GM04504 (cell line): ENCODE measurements at regions not wholly inside any gene's neighbourhood (a gene's known extent, or its start where the extent isn't known, plus 50 kb on each side); places are given as distances from the start of the nearest gene placed in this dataset.

ENCODE experiments used
- DNase-seq: peaks from one replicate; pipeline ENCODE4 v3.0.0-alpha.2; 2012; ENCODE audit warnings: low read depth

- DNase-seq, result no peak
Measured at GRCh38 chr17:72031219-72031884, 89.5 kb upstream of the SOX9 start.

- no peak for DNase-seq
Measured at GRCh38 chr17:72033334-72033733, 87.5 kb upstream of the SOX9 start.

DNA sequence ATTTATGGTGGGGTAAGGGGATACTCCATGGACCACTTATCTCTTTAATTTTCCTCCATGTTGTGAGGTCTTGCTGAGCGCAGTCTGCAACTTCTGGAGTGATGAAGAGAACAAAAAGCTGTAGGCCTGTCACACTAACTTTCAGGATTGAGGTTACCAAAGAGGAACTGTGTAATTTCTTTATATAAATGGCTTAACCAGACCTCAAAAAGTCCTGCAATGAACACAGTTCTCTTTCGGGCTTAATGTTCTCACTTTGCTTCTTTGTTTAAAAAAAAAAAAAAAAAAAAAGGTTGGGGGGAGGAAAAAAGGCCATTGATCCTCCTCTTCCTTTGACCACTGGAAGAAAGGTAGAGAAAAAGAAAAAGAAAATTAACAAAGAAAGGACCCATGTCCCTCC lies 86.8 kb upstream of the SOX9 start:
- no peak for DNase-seq

DNA sequence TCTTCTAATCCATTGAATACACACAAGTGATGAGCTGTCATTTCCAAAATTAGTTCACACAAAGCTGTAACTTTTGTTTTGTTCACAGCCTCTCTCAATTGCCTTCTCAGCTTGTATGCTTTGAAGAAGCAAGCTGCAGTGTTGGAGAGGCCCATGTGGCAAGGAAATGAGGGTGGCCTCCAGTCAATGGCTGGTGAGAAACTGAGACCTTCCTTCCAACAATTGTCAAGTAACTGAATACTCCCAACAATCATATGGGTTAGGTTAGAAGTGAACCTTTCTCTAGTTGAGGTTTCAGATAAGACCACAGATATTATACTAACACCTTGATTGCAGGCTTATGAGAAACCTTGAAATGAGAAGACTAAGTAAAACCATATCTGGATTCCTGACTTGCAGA lies 82.4 kb upstream of the SOX9 start:
- no peak for DNase-seq

- DNase-seq, result no peak
Measured at GRCh38 chr17:72039490-72039889, 81.3 kb upstream of the SOX9 start.

GRCh38 chr17:72046178-72046577 lies 74.6 kb upstream of the SOX9 start:
- no peak for DNase-seq

GRCh38 chr17:72046643-72047612 lies 73.9 kb upstream of the SOX9 start:
- no peak for DNase-seq

DNA sequence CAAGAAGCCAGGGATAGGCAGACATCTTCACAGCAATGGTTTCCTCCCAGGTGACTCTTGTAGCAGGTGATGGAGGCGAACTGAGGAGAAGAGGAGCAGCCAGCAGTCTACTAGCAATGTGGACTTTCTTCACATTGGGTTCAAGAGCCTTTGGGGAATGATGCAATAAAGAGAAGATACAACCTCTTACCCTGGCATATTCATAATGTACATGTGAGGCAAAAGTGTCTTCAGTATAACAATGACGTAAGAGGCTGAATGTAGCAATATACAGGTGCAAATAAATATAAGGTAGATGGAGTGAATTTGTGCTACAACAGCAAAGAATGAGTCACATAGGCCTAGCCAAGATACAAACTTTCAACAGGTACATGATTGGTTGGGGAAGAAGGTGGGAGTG lies 70.9 kb upstream of the SOX9 start:
- no peak for DNase-seq

DNA sequence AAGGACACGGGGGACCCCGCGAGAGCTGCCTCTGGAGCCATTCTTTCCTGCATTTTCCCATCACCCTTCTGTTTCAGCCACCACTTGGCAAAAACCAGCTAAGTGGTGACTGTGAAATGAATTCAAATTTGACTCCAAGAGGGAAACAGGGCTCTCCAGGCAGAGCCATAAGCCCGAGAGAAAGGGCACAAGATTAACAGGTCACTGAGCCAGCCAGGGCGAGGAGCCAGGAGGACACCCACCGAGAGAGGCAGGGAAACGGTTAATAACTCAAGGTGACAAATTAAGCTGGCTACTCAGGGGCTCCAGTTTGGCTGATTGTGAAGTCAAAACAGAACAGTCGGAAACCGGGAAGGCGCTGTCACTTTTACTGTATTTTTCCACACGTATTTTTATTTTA lies 67.8 kb upstream of the SOX9 start:
- no peak for DNase-seq

- DNase-seq, result no peak
Measured at GRCh38 chr17:72053449-72053848, 67.4 kb upstream of the SOX9 start.

- DNase-seq, result no peak
Measured at GRCh38 chr17:72056155-72056554, 64.7 kb upstream of the SOX9 start.

GRCh38 chr17:72056727-72057290 lies 64.0 kb upstream of the SOX9 start:
- no peak for DNase-seq

- DNase-seq, result no peak
Measured at GRCh38 chr17:72060084-72060483, 60.7 kb upstream of the SOX9 start.

DNA sequence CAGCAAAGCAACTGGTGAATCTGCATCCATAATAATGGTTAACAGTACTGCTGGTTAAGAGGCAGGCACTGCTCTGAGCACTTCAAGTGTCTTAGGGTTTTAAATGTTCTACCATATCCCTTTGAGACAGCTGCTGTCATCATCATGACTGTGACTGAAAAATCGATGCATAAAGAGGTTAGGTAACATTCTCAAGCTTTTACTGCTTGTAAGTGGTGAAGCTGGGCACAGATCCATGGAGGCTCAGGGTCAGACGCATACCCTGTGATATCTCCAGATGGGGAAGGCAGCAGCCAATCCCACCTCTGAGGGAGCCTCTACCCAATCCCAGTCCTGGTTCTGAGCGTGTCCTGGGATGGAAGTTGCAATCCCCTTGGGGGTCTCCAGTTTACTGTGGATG lies 57.6 kb upstream of the SOX9 start:
- DNase-seq, result no peak

DNA sequence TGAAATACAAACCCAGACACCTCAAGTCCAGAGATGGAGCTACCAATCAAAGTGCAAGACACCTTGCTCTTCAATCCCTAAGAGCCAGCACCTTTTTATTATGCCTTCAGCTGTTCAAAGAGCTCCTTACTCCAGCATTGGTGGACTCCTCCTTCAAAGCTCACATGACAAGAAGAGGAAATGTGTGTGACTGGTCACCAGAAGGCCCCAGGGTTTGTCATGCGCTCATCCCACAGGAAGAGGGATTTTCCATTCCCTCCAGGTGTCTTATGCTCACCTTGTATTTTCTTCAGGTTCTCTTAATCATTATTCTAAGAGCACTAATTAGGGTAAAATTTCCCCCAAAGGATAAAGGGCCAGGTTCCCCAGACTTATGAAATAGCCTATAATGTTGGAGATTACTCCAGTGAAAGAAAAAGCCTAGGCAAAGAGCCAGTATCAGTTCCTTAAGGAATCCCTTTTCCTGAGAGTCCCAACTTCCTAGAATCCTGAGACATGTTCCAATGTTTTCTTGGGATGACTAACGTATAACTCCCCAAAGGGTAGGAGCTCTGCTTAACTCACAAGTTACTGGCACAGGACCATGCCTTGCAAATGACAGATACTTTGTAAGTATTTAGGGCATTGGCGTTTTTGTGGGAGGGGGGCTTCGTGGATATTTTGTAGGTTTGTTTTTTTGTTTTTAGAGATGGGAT lies 56.9 kb upstream of the SOX9 start:
- no peak for DNase-seq

GRCh38 chr17:72064606-72065193 lies 56.1 kb upstream of the SOX9 start:
- no peak for DNase-seq

DNA sequence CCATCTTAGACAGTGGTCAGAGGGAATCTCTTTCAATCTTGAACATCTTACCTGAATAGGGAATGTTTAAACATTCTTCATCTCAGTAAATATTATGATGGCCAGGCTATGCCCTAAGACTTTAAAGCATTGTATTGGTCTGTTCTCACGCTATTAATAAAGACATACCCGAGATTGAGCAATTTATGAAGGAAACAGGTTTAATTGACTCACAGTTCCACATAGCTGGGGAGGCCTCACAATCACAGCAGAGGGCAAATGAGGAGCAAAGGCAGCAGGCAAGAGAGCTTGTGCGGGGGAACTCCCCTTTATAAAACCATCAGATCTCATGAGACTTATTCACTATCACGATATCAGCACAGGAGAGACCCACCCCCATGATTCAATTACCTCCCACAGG lies 55.3 kb upstream of the SOX9 start:
- DNase-seq, result no peak

- no peak for DNase-seq
Measured at GRCh38 chr17:72068643-72069042, 52.2 kb upstream of the SOX9 start.

GRCh38 chr17:72069586-72070202 lies 51.1 kb upstream of the SOX9 start:
- no peak for DNase-seq
